HFFc6 (cell line): ENCODE measurements at regions not wholly inside any gene's neighbourhood (a gene's known extent, or its start where the extent isn't known, plus 50 kb on each side); places are given as distances from the start of the nearest gene placed in this dataset.

Experiments used
- DNase-seq: peaks from one replicate; pipeline ENCODE4 v3.0.0-alpha.2; 2018
- H3K27ac Mint-ChIP-seq: 2 replicates; pipeline ENCODE4 v1.8.0; 2020; ENCODE audit warnings: mild to moderate bottlenecking, mixed read lengths
- H3K27me3 Mint-ChIP-seq: 2 replicates; pipeline ENCODE4 v1.8.0; 2021; ENCODE audit warnings: mild to moderate bottlenecking, moderate library complexity, mixed read lengths; ENCODE audit not compliant: insufficient read depth
- H3K36me3 Mint-ChIP-seq: 2 replicates; pipeline ENCODE4 v1.8.0; 2021; ENCODE audit warnings: low read depth, mixed read lengths
- H3K4me1 Mint-ChIP-seq: 2 replicates; pipeline ENCODE4 v1.8.0; 2020; ENCODE audit warnings: low read depth, mixed read lengths
- H3K4me3 Mint-ChIP-seq: 2 replicates; pipeline ENCODE4 v1.8.0; 2020; ENCODE audit warnings: mild to moderate bottlenecking, moderate library complexity, mixed read lengths
- H3K9me3 Mint-ChIP-seq: 2 replicates; pipeline ENCODE4 v1.8.0; 2020; ENCODE audit warnings: mild to moderate bottlenecking, mixed read lengths
- CTCF ChIP-seq: fragments of 200-600 bp; sonication (generic); IDR thresholded peaks from 2 replicates; pipeline ENCODE4 v1.5.0; 2021; ENCODE audit warnings: antibody characterized with exemption, mild to moderate bottlenecking

GRCh38 chr14:83473416-83474235, 1940.0 kb upstream of the SEL1L start:
- H3K27me3 Mint-ChIP-seq, result no peaks in the 10 kb centered on the region
- DNase-seq, result no peak
- peak overlapping the region; percentile 37; the same call in 1 of the 2 replicates for H3K27ac Mint-ChIP-seq
- no peaks in the 10 kb centered on the region; the same call in 1 of the 2 replicates for H3K36me3 Mint-ChIP-seq
- no peaks in the 10 kb centered on the region; the same call in 1 of the 2 replicates for H3K9me3 Mint-ChIP-seq
- TF ChIP-seq CTCF, result no peak
- peak overlapping the region; percentile 26; the same call in 1 of the 2 replicates for H3K4me3 Mint-ChIP-seq
- H3K4me1 Mint-ChIP-seq, result peaks cover 23% of the 10 kb centered on the region; the same call in 1 of the 2 replicates

GRCh38 chr14:83478741-83479140, 1945.1 kb upstream of the SEL1L start:
- no peak overlapping the region for H3K27ac Mint-ChIP-seq
- H3K4me1 Mint-ChIP-seq, result peaks cover 20% of the 10 kb centered on the region; the same call in 1 of the 2 replicates
- H3K36me3 Mint-ChIP-seq, result no peaks in the 10 kb centered on the region; the same call in 1 of the 2 replicates
- no peak overlapping the region for H3K4me3 Mint-ChIP-seq
- no peak for TF ChIP-seq CTCF
- DNase-seq, result no peak
- H3K27me3 Mint-ChIP-seq, result no peaks in the 10 kb centered on the region
- H3K9me3 Mint-ChIP-seq, result no peaks in the 10 kb centered on the region; the same call in 1 of the 2 replicates

- TF ChIP-seq CTCF, result no peak
- peak; percentile 63 for DNase-seq
- no peaks in the 10 kb centered on the region for H3K36me3 Mint-ChIP-seq
- H3K9me3 Mint-ChIP-seq, result peaks cover 7% of the 10 kb centered on the region; the same call in 1 of the 2 replicates
- peak overlapping the region; percentile 25; the same call in 1 of the 2 replicates for H3K27ac Mint-ChIP-seq
- H3K4me1 Mint-ChIP-seq, result peaks cover 14% of the 10 kb centered on the region; the same call in 1 of the 2 replicates
- H3K27me3 Mint-ChIP-seq, result no peaks in the 10 kb centered on the region
- H3K4me3 Mint-ChIP-seq, result no peak overlapping the region; the same call in 1 of the 2 replicates
These were observed 1949.4 kb upstream of the SEL1L start for GRCh38 chr14:83483063-83483462.

GRCh38 chr14:83485591-83485990, 1951.9 kb upstream of the SEL1L start:
- TF ChIP-seq CTCF, result no peak
- H3K9me3 Mint-ChIP-seq, result peaks cover 7% of the 10 kb centered on the region; the same call in 1 of the 2 replicates
- H3K27ac Mint-ChIP-seq, result no peak overlapping the region
- no peak for DNase-seq
- H3K36me3 Mint-ChIP-seq, result no peaks in the 10 kb centered on the region
- no peak overlapping the region for H3K4me3 Mint-ChIP-seq
- no peaks in the 10 kb centered on the region for H3K27me3 Mint-ChIP-seq
- peaks cover 14% of the 10 kb centered on the region; the same call in 1 of the 2 replicates for H3K4me1 Mint-ChIP-seq

DNA sequence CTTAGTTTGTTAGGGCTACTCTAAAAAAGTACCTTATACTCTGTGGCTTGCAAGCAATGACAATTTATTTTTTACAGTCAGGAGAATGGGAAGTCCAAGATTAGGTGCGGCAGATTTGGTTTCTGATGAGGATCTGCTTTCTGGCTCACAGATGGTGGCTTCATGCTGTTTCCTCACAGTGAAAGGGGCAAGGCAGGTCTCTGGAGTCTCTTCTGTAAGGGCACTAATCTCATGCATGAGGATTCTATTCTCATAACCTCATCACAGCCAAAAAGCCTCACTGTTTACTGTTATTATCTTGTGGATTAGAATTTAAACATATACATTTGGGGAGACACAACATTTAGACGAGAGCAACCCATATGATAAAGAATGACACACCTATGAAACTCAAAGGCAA, 1957.4 kb upstream of the SEL1L start:
- DNase-seq, result no peak
- Mint-ChIP-seq H3K4me3 (no peak overlapping the region), H3K9me3 (no peaks in the 10 kb centered on the region; the same call in 1 of the 2 replicates), H3K36me3 (no peaks in the 10 kb centered on the region), H3K4me1 (no peaks in the 10 kb centered on the region), H3K27me3 (no peaks in the 10 kb centered on the region), H3K27ac (no peak overlapping the region)
- TF ChIP-seq CTCF, result no peak
